OCI-LY1 (cell line): ENCODE measurements at regions not wholly inside any gene's neighbourhood (a gene's known extent, or its start where the extent isn't known, plus 50 kb on each side); places are given as distances from the start of the nearest gene placed in this dataset.

Experiments
- H2AFZ ChIP-seq: fragments of 200-600 bp; sonication (generic), shearing (Covaris generic); 2 replicates; pipeline ENCODE4 v1.6.0; 2014; ENCODE audit warnings: antibody characterized with exemption, mild to moderate bottlenecking, low read length
- H3F3A ChIP-seq: fragments of 200-600 bp; sonication (generic), shearing (Covaris generic); 2 replicates; pipeline ENCODE4 v1.6.0; 2014; ENCODE audit warnings: mild to moderate bottlenecking, antibody characterized with exemption, low read length, moderate library complexity; ENCODE audit not compliant: insufficient read depth
- H3K27ac ChIP-seq: fragments of 200-600 bp; sonication (generic); 2 replicates; pipeline ENCODE4 v1.5.1; 2014; ENCODE audit warnings: low read length, mixed run types, mild to moderate bottlenecking, low read depth; ENCODE audit not compliant: poor library complexity, severe bottlenecking
- H3K27me3 ChIP-seq: fragments of 200-600 bp; sonication (generic); 2 replicates; pipeline ENCODE4 v1.6.0; 2014; ENCODE audit warnings: antibody characterized with exemption, mild to moderate bottlenecking, low read length, moderate library complexity; ENCODE audit not compliant: insufficient read depth
- H3K36me3 ChIP-seq: fragments of 200-600 bp; sonication (generic); 2 replicates; pipeline ENCODE4 v1.6.1; 2014; ENCODE audit warnings: mild to moderate bottlenecking, antibody characterized with exemption, low read length, moderate library complexity, mixed read lengths; ENCODE audit not compliant: insufficient read depth
- H3K4me1 ChIP-seq: fragments of 200-600 bp; sonication (generic); 2 replicates; pipeline ENCODE4 v1.5.1; 2014; ENCODE audit warnings: mild to moderate bottlenecking, low read length, moderate library complexity; ENCODE audit not compliant: insufficient read depth, severe bottlenecking
- H3K4me2 ChIP-seq: fragments of 200-600 bp; sonication (generic), shearing (Covaris generic); 2 replicates; pipeline ENCODE4 v1.6.1; 2014; ENCODE audit warnings: low read length
- H3K4me3 ChIP-seq: fragments of 200-600 bp; sonication (generic); 2 replicates; pipeline ENCODE4 v1.5.1; 2014; ENCODE audit warnings: low read length, low read depth, mild to moderate bottlenecking, mixed read lengths; ENCODE audit not compliant: poor library complexity, severe bottlenecking
- H3K79me2 ChIP-seq: fragments of 200-600 bp; shearing (Covaris generic); 2 replicates; pipeline ENCODE4 v1.6.1; 2016; ENCODE audit warnings: mixed run types, low read length, mixed read lengths; ENCODE audit not compliant: insufficient read depth
- H3K9ac ChIP-seq: fragments of 200-600 bp; sonication (generic), shearing (Covaris generic); 2 replicates; pipeline ENCODE4 v1.6.1; 2014; ENCODE audit warnings: mild to moderate bottlenecking, low read length, mixed read lengths
- H3K9me2 ChIP-seq: fragments of 200-600 bp; sonication (generic), shearing (Covaris generic); 2 replicates; pipeline ENCODE4 v1.6.1; 2014; ENCODE audit warnings: low read depth, mild to moderate bottlenecking, low read length, mixed read lengths
- H3K9me3 ChIP-seq: fragments of 200-600 bp; shearing (Covaris generic); 2 replicates; pipeline ENCODE4 v1.6.1; 2014; ENCODE audit warnings: low read length, mixed read lengths
- H4K20me1 ChIP-seq: fragments of 200-600 bp; sonication (generic), shearing (Covaris generic); 2 replicates; pipeline ENCODE4 v1.6.0; 2016; ENCODE audit warnings: mild to moderate bottlenecking, low read length; ENCODE audit not compliant: insufficient read depth
- CTCF ChIP-seq: fragments of 200-600 bp; sonication (generic), shearing (Covaris generic); IDR thresholded peaks from 2 replicates; pipeline ENCODE4 v1.5.1; 2017; ENCODE audit warnings: mild to moderate bottlenecking, antibody characterized with exemption, low read length, moderate library complexity, mixed read lengths
- EZH2 ChIP-seq: fragments of 200-600 bp; sonication (generic), shearing (Covaris generic); IDR thresholded peaks from 2 replicates; pipeline ENCODE4 v1.8.0; 2017; ENCODE audit warnings: borderline replicate concordance, mixed run types, mild to moderate bottlenecking, antibody characterized with exemption, low read length, moderate library complexity, mixed read lengths

- H3K36me3 ChIP-seq, result no peaks in the 10 kb centered on the region
- no peaks in the 10 kb centered on the region for H3K9me2 ChIP-seq
- no peaks in the 10 kb centered on the region for H3K4me1 ChIP-seq
- no peaks in the 10 kb centered on the region for H3F3A ChIP-seq
- no peak for TF ChIP-seq EZH2
- TF ChIP-seq CTCF, result no peak
- H3K27me3 ChIP-seq, result no peaks in the 10 kb centered on the region
- H3K4me2 ChIP-seq, result no peak overlapping the region
- no peaks in the 10 kb centered on the region for H3K9me3 ChIP-seq
- H4K20me1 ChIP-seq, result no peaks in the 10 kb centered on the region
- H3K4me3 ChIP-seq, result no peak overlapping the region
- no peak overlapping the region for H2AFZ ChIP-seq
- no peaks in the 10 kb centered on the region for H3K79me2 ChIP-seq
- H3K27ac ChIP-seq, result no peak overlapping the region
- no peak overlapping the region for H3K9ac ChIP-seq
Measured at GRCh38 chr12:29960122-29960521, 176.4 kb upstream of the TMTC1 start.

GRCh38 chr12:29957835-29958234, 174.1 kb upstream of the TMTC1 start:
- Histone ChIP-seq H3K36me3 (no peaks in the 10 kb centered on the region), H3K9me2 (no peaks in the 10 kb centered on the region), H3K4me3 (no peak overlapping the region), H2AFZ (no peak overlapping the region), H3K9ac (no peak overlapping the region), H3K9me3 (no peaks in the 10 kb centered on the region), H3F3A (no peaks in the 10 kb centered on the region), H3K79me2 (no peaks in the 10 kb centered on the region), H3K27ac (no peak overlapping the region), H3K4me1 (no peaks in the 10 kb centered on the region), H3K4me2 (no peak overlapping the region), H3K27me3 (no peaks in the 10 kb centered on the region), H4K20me1 (no peaks in the 10 kb centered on the region)
- TF ChIP-seq EZH2 (no peak), CTCF (no peak)

- Histone ChIP-seq H3K4me2 (no peak overlapping the region), H2AFZ (no peak overlapping the region), H3K27me3 (no peaks in the 10 kb centered on the region), H3K36me3 (no peaks in the 10 kb centered on the region), H3K79me2 (no peaks in the 10 kb centered on the region), H3F3A (no peaks in the 10 kb centered on the region), H3K27ac (no peak overlapping the region), H3K4me3 (no peak overlapping the region), H3K9ac (no peak overlapping the region), H4K20me1 (no peaks in the 10 kb centered on the region), H3K4me1 (no peaks in the 10 kb centered on the region), H3K9me3 (no peaks in the 10 kb centered on the region), H3K9me2 (no peaks in the 10 kb centered on the region)
- TF ChIP-seq CTCF (no peak), EZH2 (no peak)
Measured at GRCh38 chr12:29945904-29946303, 162.2 kb upstream of the TMTC1 start.
